ENCODE measurements at regions not wholly inside any gene's neighbourhood (a gene's known extent, or its start where the extent isn't known, plus 50 kb on each side); places are given as distances from the start of the nearest gene placed in this dataset.

DNA sequence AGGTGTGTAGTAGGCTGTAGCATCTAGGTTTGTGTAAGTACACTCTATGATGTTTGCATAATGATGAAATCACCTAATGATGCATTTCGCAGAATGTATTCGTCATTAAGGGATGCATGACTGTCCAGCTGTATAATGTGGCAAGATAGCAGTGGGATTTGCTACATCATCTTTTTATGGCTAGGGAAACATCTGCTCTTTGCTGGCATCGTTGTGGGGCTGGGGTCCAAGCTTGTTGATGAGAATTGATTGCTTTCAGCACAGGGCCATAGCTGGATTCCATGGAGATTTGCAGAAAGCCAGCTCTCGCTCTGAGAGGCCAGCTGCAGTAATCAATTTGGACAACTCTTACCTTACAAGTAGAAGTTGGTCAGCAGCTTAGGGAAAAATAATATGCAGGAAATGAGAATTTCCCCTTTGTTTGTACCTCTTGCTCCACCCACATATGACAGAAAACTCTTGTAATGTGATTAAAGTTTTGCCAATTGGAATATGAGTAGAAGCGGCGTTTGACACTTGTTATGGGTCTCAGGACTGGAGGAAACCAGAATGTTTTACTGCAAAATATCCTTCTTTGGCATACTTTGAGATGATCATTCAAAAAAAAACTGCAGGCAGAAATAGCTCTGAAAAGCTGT lies 310.5 kb downstream of the RAPGEF2 start:
- TF ChIP-seq, protein P1, sequence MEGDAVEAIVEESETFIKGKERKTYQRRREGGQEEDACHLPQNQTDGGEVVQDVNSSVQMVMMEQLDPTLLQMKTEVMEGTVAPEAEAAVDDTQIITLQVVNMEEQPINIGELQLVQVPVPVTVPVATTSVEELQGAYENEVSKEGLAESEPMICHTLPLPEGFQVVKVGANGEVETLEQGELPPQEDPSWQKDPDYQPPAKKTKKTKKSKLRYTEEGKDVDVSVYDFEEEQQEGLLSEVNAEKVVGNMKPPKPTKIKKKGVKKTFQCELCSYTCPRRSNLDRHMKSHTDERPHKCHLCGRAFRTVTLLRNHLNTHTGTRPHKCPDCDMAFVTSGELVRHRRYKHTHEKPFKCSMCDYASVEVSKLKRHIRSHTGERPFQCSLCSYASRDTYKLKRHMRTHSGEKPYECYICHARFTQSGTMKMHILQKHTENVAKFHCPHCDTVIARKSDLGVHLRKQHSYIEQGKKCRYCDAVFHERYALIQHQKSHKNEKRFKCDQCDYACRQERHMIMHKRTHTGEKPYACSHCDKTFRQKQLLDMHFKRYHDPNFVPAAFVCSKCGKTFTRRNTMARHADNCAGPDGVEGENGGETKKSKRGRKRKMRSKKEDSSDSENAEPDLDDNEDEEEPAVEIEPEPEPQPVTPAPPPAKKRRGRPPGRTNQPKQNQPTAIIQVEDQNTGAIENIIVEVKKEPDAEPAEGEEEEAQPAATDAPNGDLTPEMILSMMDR (IDR thresholded peaks at IDR 0.05): no peak
- TF ChIP-seq EP300 (IDR thresholded peaks at IDR 0.05) (no peak), POLR2A (IDR thresholded peaks at IDR 0.05) (no peak)

Data from gastroesophageal sphincter (tissue), 3 donors.